D721Med (cell line): ENCODE measurements at regions not wholly inside any gene's neighbourhood (a gene's known extent, or its start where the extent isn't known, plus 50 kb on each side); places are given as distances from the start of the nearest gene placed in this dataset.

ENCODE experiments used
- DNase-seq: peaks from one replicate; pipeline ENCODE4 v3.0.0; 2011; ENCODE audit warnings: low spot score; ENCODE audit not compliant: insufficient read length
- FAIRE-seq: peaks from 2 replicates; lab custom pipeline; 2011; peaks lifted over from hg19 to GRCh38; lab: Jason Lieb, UNC
- CTCF ChIP-seq: IDR thresholded peaks from 2 replicates; pipeline ENCODE4 v1.5.1; 2012; ENCODE audit warnings: mild to moderate bottlenecking, control low read depth; ENCODE audit not compliant: insufficient read depth; ENCODE audit errors: missing control alignments

- FAIRE-seq (no peak), DNase-seq (no peak)
- no peak for TF ChIP-seq CTCF
Observed at GRCh38 chr15:98281130-98281529, 320.6 kb downstream of the ARRDC4 start.

GRCh38 chr15:98282656-98283332, 322.3 kb downstream of the ARRDC4 start:
- TF ChIP-seq CTCF, result no peak
- no peak for DNase-seq
- FAIRE-seq, result no peak

GRCh38 chr15:98286200-98286599, 325.7 kb downstream of the ARRDC4 start:
- FAIRE-seq (no peak), DNase-seq (no peak)
- TF ChIP-seq CTCF, result no peak

GRCh38 chr15:98286831-98287230, 326.3 kb downstream of the ARRDC4 start:
- DNase-seq (no peak), FAIRE-seq (no peak)
- TF ChIP-seq CTCF, result no peak

GRCh38 chr15:98288091-98288590, 327.6 kb downstream of the ARRDC4 start:
- FAIRE-seq (no peak), DNase-seq (no peak)
- no peak for TF ChIP-seq CTCF

- FAIRE-seq, result no peak
- TF ChIP-seq CTCF, result no peak
- no peak for DNase-seq
Observed at GRCh38 chr15:98289747-98290146, 329.2 kb downstream of the ARRDC4 start.
